SK-N-MC (cell line): ENCODE measurements at regions not wholly inside any gene's neighbourhood (a gene's known extent, or its start where the extent isn't known, plus 50 kb on each side); places are given as distances from the start of the nearest gene placed in this dataset.
"Not testable (repeated sequence)": the region's sequence is repeated elsewhere in the genome, so short reads cannot be mapped to it uniquely, and the experiment has no call there.

Source experiments
- DNase-seq: peaks from one replicate; pipeline ENCODE4 v3.0.0-alpha.2; 2011; ENCODE audit warnings: low read depth, low spot score
- H3K27ac ChIP-seq: fragments of 200-600 bp; sonication (generic); 2 replicates; pipeline ENCODE4 v1.5.1; 2016; ENCODE audit warnings: mixed run types
- H3K36me3 ChIP-seq: fragments of 200-600 bp; sonication (generic); 2 replicates; pipeline ENCODE4 v1.6.1; 2017; ENCODE audit warnings: antibody characterized with exemption, low read length, mixed read lengths; ENCODE audit not compliant: insufficient read depth
- H3K4me3 ChIP-seq: fragments of 200-600 bp; sonication (generic); 2 replicates; pipeline ENCODE4 v1.5.1; 2016
- H3K9ac ChIP-seq: fragments of 200-600 bp; sonication (generic); 2 replicates; pipeline ENCODE4 v1.8.0; 2017; ENCODE audit warnings: mixed run types, mixed read lengths; ENCODE audit not compliant: insufficient read length
- H3K9me3 ChIP-seq: fragments of 200-600 bp; sonication (generic); 2 replicates; pipeline ENCODE4 v1.6.1; 2017; ENCODE audit warnings: low read depth, mild to moderate bottlenecking, antibody characterized with exemption, low read length, moderate library complexity, mixed read lengths
- EZH2 ChIP-seq: fragments of 200-600 bp; sonication (generic); IDR thresholded peaks from one replicate; pipeline ENCODE4 v1.6.1; 2017; ENCODE audit warnings: antibody characterized with exemption
- FOXP2 ChIP-seq: optimal IDR thresholded peaks from 2 replicates; pipeline ENCODE3; 2011; ENCODE audit warnings: mild to moderate bottlenecking, moderate library complexity; ENCODE audit not compliant: insufficient read depth; ENCODE audit errors: extremely low read length, control extremely low read depth
- POLR2AphosphoS5 ChIP-seq: IDR thresholded peaks from 2 replicates; pipeline ENCODE4 v1.6.1; 2012; ENCODE audit warnings: mild to moderate bottlenecking, low read depth, low read length, borderline replicate concordance

DNA sequence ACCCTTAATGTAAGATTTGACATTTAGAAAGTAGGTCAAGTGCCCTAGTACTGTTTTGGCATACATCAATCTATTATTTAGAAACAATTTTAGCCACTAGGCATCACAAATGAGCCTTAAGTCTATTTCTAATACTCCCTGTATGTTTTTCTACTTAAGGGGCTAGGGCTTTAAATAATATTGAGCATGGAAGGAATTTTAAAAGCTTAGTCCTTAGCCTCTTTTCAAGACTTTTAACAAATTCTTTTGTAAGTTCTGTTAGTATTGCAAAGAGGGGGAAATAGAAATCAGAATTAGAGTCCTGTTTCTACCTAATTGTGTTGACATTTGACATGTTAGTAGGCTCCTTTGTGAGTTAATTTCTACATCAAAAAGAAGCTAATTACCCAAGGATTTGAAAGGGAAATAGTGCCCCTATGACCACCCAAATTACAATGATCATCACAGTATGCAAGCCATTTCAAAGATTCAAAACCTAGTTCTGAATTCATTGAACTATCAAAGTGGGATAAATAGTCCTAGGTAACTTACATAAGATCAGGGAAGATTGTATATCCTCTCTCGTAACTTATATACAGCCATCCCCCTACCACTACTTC is 647.8 kb upstream of the ACO1 start:
- TF ChIP-seq EZH2, result no peak
- TF ChIP-seq POLR2AphosphoS5, result no peak
- TF ChIP-seq FOXP2, result no peak
- H3K36me3 ChIP-seq, result no peaks in the 10 kb centered on the region
- no peak for DNase-seq
- no peak overlapping the region for H3K4me3 ChIP-seq
- H3K9me3 ChIP-seq, result no peaks in the 10 kb centered on the region
- no peak overlapping the region for H3K9ac ChIP-seq
- no peak overlapping the region for H3K27ac ChIP-seq

DNA sequence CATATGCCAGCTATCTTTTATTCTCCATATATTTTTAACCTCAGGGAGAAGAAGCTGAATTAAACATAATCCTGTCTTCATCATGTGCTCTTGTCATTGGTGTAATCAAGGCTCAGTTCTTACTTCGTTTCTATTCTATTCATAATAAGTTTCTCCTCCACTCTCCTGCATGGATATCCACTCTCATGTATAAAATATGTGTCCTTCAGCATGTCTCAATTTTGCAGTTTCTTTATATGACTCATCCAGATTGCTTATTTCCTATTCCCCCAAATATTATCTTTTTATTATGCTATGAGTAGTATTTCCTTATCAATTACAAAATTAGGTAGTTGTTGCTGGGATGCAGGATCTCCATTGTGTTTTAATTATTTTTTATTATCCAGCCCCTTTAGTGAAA is 643.7 kb upstream of the ACO1 start:
- no peaks in the 10 kb centered on the region for H3K9me3 ChIP-seq
- no peak overlapping the region for H3K4me3 ChIP-seq
- TF ChIP-seq POLR2AphosphoS5, result no peak
- TF ChIP-seq EZH2, result no peak
- TF ChIP-seq FOXP2, result no peak
- H3K27ac ChIP-seq, result no peak overlapping the region
- H3K36me3 ChIP-seq, result no peaks in the 10 kb centered on the region
- H3K9ac ChIP-seq, result no peak overlapping the region
- DNase-seq, result no peak

DNA sequence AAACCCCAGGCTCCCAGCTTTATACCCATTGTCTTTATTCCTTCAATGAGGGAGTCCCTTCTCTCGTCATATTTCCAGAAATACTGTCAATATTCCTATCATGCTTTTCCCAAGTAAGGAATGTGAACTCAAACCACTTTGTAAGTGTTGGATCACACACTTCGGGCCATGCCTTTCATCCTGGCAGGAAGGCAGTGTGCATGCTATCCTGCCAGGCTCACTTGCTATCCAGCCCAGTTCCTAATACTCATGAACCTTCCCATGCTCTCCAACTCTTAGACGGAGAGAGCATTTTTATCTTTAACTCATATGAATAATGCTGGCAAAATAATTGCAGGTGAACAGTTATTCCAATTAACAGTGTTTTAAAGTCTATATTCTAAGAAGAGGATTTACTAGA is 639.9 kb upstream of the ACO1 start:
- H3K27ac ChIP-seq, result no peak overlapping the region
- TF ChIP-seq POLR2AphosphoS5 (no peak), EZH2 (no peak), FOXP2 (no peak)
- H3K4me3 ChIP-seq, result no peak overlapping the region

DNA sequence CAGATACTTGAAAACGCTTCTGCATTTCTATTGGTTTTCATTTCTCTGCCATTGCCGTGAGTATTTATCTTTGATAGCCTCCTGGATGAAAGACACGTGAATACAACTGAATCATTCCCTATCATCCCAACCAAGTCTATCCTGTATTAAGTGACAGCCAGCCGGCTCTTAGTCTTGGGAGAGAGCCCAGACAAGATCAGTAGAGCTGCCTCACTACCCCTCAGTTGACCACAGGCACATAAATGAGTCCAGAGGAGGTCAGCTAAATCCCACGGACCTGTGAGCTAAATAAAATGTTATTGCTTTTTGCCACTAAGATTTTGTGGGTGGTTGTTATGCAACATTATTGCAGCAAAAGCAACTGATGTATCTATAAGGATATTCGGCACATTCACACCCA is 639.0 kb upstream of the ACO1 start:
- H3K9me3 ChIP-seq, result no peaks in the 10 kb centered on the region
- TF ChIP-seq FOXP2 (no peak), EZH2 (no peak), POLR2AphosphoS5 (no peak)

More for the DNA sequence above, 639.9 kb upstream of the ACO1 start:
- no peak overlapping the region for H3K9ac ChIP-seq
- H3K36me3 ChIP-seq, result no peaks in the 10 kb centered on the region
- H3K9me3 ChIP-seq, result no peaks in the 10 kb centered on the region
- DNase-seq, result no peak

DNA sequence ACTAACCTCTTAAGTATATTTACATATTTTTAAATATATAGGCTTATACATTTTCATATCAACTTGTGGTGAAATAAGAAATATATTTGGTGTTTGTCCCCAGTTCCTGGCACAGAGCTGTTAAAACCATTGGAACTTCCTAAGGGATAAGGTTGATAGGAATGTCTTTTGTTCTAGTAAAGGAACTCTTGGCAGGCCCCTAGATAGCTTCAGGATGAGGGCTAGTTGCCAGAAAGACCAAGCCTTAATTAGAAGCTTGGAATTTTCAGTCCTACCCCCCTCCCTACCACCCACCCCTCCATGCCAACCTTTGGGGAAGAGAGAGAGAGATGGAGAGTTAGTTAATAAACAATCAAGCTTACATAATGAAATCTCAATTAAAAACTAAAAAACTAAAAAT is 638.6 kb upstream of the ACO1 start:
- no peak overlapping the region for H3K4me3 ChIP-seq
- no peak overlapping the region for H3K9ac ChIP-seq
- H3K36me3 ChIP-seq, result no peaks in the 10 kb centered on the region
- H3K27ac ChIP-seq, result no peak overlapping the region
- no peak for DNase-seq
- no peaks in the 10 kb centered on the region for H3K9me3 ChIP-seq
- TF ChIP-seq POLR2AphosphoS5 (no peak), EZH2 (no peak), FOXP2 (no peak)

More for the DNA sequence above, 639.0 kb upstream of the ACO1 start:
- no peak for DNase-seq
- Histone ChIP-seq H3K36me3 (no peaks in the 10 kb centered on the region), H3K4me3 (no peak overlapping the region), H3K27ac (no peak overlapping the region), H3K9ac (no peak overlapping the region)

DNA sequence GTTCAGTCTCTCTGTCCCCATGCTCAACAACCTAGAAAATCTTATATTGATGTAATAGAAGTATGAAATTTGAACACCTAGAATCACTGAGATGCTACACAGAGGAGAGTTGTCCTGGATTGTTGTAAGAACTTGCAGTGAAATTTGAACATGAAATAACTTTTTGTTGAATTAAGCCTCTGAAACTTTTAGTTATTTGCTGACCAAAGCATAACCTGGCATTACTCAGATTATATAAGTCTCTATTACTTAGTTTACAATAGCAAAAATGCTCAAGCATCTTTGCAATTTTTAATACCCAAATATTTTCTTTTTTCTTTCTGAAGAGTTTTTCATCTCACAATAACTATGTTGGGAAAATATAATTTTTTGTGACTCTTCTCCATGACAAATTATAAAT is 630.7 kb upstream of the ACO1 start:
- Histone ChIP-seq H3K9me3 (no peaks in the 10 kb centered on the region), H3K27ac (no peak overlapping the region), H3K36me3 (no peaks in the 10 kb centered on the region), H3K4me3 (no peak overlapping the region), H3K9ac (no peak overlapping the region)
- no peak for DNase-seq
- TF ChIP-seq EZH2, result no peak
- no peak for TF ChIP-seq FOXP2
- TF ChIP-seq POLR2AphosphoS5, result no peak

DNA sequence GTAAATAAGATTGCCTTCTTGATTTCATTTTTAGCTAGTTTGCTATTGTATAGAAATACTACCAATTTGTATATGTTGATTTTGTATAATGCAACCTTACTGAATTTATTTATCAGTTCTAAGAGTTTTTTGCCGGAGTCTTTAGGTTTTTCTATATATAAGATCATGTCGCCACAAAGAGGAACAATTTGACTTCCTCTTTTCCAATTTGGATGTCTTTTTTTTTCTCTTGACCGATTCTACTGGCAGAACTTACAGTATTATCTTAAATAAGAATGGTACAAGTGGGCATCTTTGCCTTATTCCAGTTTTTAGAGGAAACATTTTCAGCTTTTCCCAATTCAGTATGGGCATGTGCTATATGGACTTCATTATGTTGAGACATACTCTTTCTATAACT is 624.7 kb upstream of the ACO1 start:
- H3K4me3 ChIP-seq, result no peak overlapping the region
- DNase-seq, result no peak
- H3K9me3 ChIP-seq, result no peaks in the 10 kb centered on the region
- TF ChIP-seq POLR2AphosphoS5 (no peak), EZH2 (no peak), FOXP2 (no peak)
- H3K9ac ChIP-seq, result no peak overlapping the region
- no peak overlapping the region for H3K27ac ChIP-seq
- H3K36me3 ChIP-seq, result no peaks in the 10 kb centered on the region

DNA sequence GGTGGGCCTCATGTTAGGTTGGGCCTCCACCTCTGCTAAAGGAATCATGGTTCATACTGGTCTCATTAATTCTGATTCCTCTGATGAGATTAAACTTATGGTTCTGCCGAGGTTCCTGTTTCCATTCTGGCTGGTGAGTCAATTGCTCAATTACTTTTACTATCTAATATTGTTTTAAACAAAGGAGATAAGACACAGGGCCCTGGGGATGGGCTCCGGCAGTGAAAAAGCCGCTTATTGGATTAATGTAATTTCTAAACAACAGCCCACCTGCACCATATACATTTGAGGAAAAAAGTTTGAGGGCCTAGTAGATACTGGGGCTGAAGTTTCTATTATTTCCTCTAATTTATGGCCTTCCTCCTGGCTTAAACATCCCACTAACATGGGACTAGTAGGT is 610.4 kb upstream of the ACO1 start:
- not testable (repeated sequence) for H3K9ac ChIP-seq, H3K4me3 ChIP-seq, H3K36me3 ChIP-seq, H3K9me3 ChIP-seq, DNase-seq, H3K27ac ChIP-seq

DNA sequence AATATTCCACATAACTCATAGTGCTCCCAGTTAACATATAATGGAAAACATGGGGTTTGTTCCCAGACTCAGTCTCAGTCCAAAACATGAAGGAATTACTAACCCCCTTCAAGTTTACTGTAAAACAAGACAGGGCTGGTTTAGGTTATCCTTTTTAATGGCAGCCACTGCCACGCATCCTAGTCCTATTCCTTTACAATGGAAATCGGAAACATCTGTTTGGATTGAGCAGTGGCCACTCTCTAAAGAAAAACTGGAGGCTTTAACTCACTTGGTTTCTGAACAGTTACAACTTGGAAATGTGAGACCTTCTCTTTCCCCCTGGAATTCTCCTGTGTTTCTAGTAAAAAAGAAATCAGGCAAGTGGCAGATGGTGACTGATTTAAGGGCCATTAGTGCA is 609.9 kb upstream of the ACO1 start:
- H3K27ac ChIP-seq, result no peak overlapping the region
- H3K4me3 ChIP-seq, result no peak overlapping the region
- no peak for DNase-seq
- no peak overlapping the region for H3K9ac ChIP-seq
- H3K9me3 ChIP-seq, result no peaks in the 10 kb centered on the region
- TF ChIP-seq FOXP2 (no peak), POLR2AphosphoS5 (no peak), EZH2 (no peak)
- no peaks in the 10 kb centered on the region for H3K36me3 ChIP-seq

DNA sequence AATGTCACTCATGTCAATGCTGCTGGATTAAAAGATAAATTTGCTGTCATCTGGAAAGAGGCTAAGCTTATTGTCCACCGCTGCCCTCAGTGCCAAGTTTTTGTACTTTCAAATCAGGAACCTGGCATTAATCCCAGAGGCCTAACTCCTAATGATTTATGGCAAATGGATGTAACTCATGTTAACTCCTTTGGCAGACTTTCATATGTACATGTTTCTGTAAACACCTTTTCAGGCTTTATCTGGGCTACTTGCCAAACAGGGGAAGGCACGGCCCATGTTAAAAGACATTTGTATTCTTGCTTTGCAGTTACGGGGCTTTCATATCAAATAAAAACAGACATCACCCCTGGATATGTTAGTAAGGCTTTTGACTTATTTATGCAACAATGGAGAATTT is 608.0 kb upstream of the ACO1 start:
- Histone ChIP-seq H3K9me3 (no peaks in the 10 kb centered on the region), H3K4me3 (no peak overlapping the region), H3K27ac (no peak overlapping the region), H3K9ac (no peak overlapping the region), H3K36me3 (no peaks in the 10 kb centered on the region)
- TF ChIP-seq POLR2AphosphoS5 (no peak), FOXP2 (no peak), EZH2 (no peak)
- no peak for DNase-seq
